GM12891 (cell line): ENCODE measurements at regions not wholly inside any gene's neighbourhood (a gene's known extent, or its start where the extent isn't known, plus 50 kb on each side); places are given as distances from the start of the nearest gene placed in this dataset.

Experiments
- DNase-seq: peaks from one replicate; pipeline ENCODE4 v3.0.0; 2011; ENCODE audit warnings: low spot score; ENCODE audit not compliant: insufficient read length
- FAIRE-seq: peaks from 2 replicates; lab custom pipeline; 2011; peaks lifted over from hg19 to GRCh38; lab: Jason Lieb, UNC
- PAX5 ChIP-seq: IDR thresholded peaks from 2 replicates; pipeline ENCODE4 v1.6.1; 2011; ENCODE audit warnings: low read length, moderate library complexity, mild to moderate bottlenecking; ENCODE audit not compliant: insufficient read depth, severe bottlenecking
- POLR2A ChIP-seq: IDR thresholded peaks from 2 replicates; pipeline ENCODE4 v1.6.1; 2011; ENCODE audit warnings: low read depth, low read length, control low read depth
- POLR2AphosphoS5 ChIP-seq: IDR thresholded peaks from 2 replicates; pipeline ENCODE4 v1.6.1; 2011; ENCODE audit warnings: low read depth, low read length, control low read depth
- POU2F2 ChIP-seq: IDR thresholded peaks from 2 replicates; pipeline ENCODE4 v1.6.1; 2011; ENCODE audit warnings: low read depth, mild to moderate bottlenecking, control low read depth, low read length, moderate library complexity
- SPI1 ChIP-seq: IDR thresholded peaks from 2 replicates; pipeline ENCODE4 v1.6.1; 2011; ENCODE audit warnings: low read depth, low read length, control low read depth
- TAF1 ChIP-seq: IDR thresholded peaks from 2 replicates; pipeline ENCODE4 v1.6.1; 2011; ENCODE audit warnings: low read depth, low read length, control low read depth

- no peak for TF ChIP-seq POLR2AphosphoS5
- no peak for DNase-seq
- FAIRE-seq, result no peak
Observed at GRCh38 chr10:131702531-131703356, 198.1 kb upstream of the PPP2R2D start.

GRCh38 chr10:131703541-131703940 lies 197.3 kb upstream of the PPP2R2D start:
- TF ChIP-seq SPI1 (no peak), POLR2AphosphoS5 (no peak), POU2F2 (no peak), POLR2A (no peak), TAF1 (no peak), PAX5 (no peak)
- no peak for FAIRE-seq
- no peak for DNase-seq

- no peak for FAIRE-seq
- TF ChIP-seq SPI1 (no peak), POLR2AphosphoS5 (no peak), POLR2A (no peak)
- no peak for DNase-seq
Observed at GRCh38 chr10:131703941-131704340, 196.9 kb upstream of the PPP2R2D start.

- no peak for TF ChIP-seq POU2F2
- TF ChIP-seq TAF1, result no peak
- TF ChIP-seq PAX5, result no peak
- no peak for TF ChIP-seq POLR2AphosphoS5
- no peak for TF ChIP-seq SPI1
- TF ChIP-seq POLR2A, result no peak
- DNase-seq (no peak), FAIRE-seq (no peak)
Observed at GRCh38 chr10:131706476-131706875, 194.3 kb upstream of the PPP2R2D start.

GRCh38 chr10:131706952-131707351 lies 193.9 kb upstream of the PPP2R2D start:
- no peak for FAIRE-seq
- no peak for TF ChIP-seq SPI1
- no peak for TF ChIP-seq PAX5
- no peak for TF ChIP-seq POU2F2
- no peak for TF ChIP-seq POLR2AphosphoS5
- no peak for TF ChIP-seq TAF1
- no peak for TF ChIP-seq POLR2A
- DNase-seq, result no peak

GRCh38 chr10:131708225-131708880 lies 192.5 kb upstream of the PPP2R2D start:
- TF ChIP-seq SPI1 (no peak), PAX5 (no peak)
- DNase-seq (no peak), FAIRE-seq (no peak)

GRCh38 chr10:131710142-131710861 lies 190.5 kb upstream of the PPP2R2D start:
- TF ChIP-seq POLR2A (no peak), SPI1 (no peak), POU2F2 (no peak), POLR2AphosphoS5 (no peak)
- DNase-seq (no peak), FAIRE-seq (no peak)

GRCh38 chr10:131722121-131722520 lies 178.7 kb upstream of the PPP2R2D start:
- no peak for FAIRE-seq
- DNase-seq, result no peak
- no peak for TF ChIP-seq POU2F2
- TF ChIP-seq SPI1, result no peak
- TF ChIP-seq TAF1, result no peak
- no peak for TF ChIP-seq POLR2AphosphoS5
- no peak for TF ChIP-seq PAX5
- no peak for TF ChIP-seq POLR2A

GRCh38 chr10:131722525-131723264 lies 178.1 kb upstream of the PPP2R2D start:
- no peak for DNase-seq
- FAIRE-seq, result no peak
- TF ChIP-seq TAF1 (no peak), PAX5 (no peak), POLR2AphosphoS5 (no peak), POLR2A (no peak), SPI1 (no peak), POU2F2 (no peak)

GRCh38 chr10:131723297-131724168 lies 177.3 kb upstream of the PPP2R2D start:
- TF ChIP-seq SPI1 (no peak), PAX5 (no peak), POLR2AphosphoS5 (no peak), POLR2A (no peak), TAF1 (no peak), POU2F2 (no peak)
- DNase-seq, result no peak
- no peak for FAIRE-seq
